Lower leg skin (tissue), 3 donors: ENCODE measurements at regions not wholly inside any gene's neighbourhood (a gene's known extent, or its start where the extent isn't known, plus 50 kb on each side); places are given as distances from the start of the nearest gene placed in this dataset.

Experiments used
- CTCF ChIP-seq, 3 donors: fragments of 450-650 bp; IDR thresholded peaks; one replicate each; pipeline ENCODE4 v1.5.1; 2016; ENCODE audit warnings: antibody characterized with exemption in 3 of 3, mild to moderate bottlenecking in 3 of 3, moderate library complexity in 2 of 3
- POLR2A ChIP-seq, 2 donors: fragments of 450-650 bp; IDR thresholded peaks; one replicate each; pipeline ENCODE4 v1.6.1; 2016 to 2017; ENCODE audit warnings: antibody characterized with exemption in 2 of 2, mild to moderate bottlenecking in 1 of 2, moderate library complexity in 1 of 2

DNA sequence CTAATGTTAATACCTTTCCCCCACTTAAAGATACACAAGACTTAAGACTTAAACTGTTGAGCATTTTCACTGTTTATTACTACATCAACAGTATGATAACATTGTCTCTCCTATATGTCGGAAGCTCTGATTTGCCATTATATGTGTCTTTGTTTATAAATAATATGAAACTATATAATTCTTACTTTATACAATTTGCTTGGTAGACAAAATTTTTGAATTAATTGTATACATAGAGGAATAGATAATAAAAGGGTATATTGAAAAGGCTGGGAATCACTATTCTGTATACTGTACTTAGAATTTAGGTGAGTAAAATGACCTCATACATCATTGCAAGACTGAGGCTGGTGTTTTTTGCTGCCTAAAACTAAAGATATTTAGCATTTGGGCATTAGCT, 82.1 kb upstream of the HDAC9 start:
- no peak for TF ChIP-seq POLR2A (IDR thresholded peaks at IDR 0.05)
- no peak for TF ChIP-seq CTCF (IDR thresholded peaks at IDR 0.05)
